Stomach smooth muscle (tissue), 2 donors: ENCODE measurements at regions not wholly inside any gene's neighbourhood (a gene's known extent, or its start where the extent isn't known, plus 50 kb on each side); places are given as distances from the start of the nearest gene placed in this dataset.
A peak's percentile ranks its signal among the peaks of the same experiment; 100 is the strongest.

Experiments used
- H3K27ac ChIP-seq: one replicate; pipeline ENCODE4 v1.7.0; 2013; ENCODE audit warnings: mild to moderate bottlenecking, low read length, inconsistent platforms
- H3K27me3 ChIP-seq, 2 donors: one replicate each; pipeline ENCODE4 v1.7.0; 2013; ENCODE audit warnings: low read length in 2 of 2; ENCODE audit not compliant: insufficient read depth in 2 of 2, control insufficient read depth in 1 of 2
- H3K36me3 ChIP-seq, 2 donors: one replicate each; pipeline ENCODE4 v1.7.0; 2013; ENCODE audit warnings: low read length in 2 of 2; ENCODE audit not compliant: control insufficient read depth in 2 of 2, insufficient read depth in 2 of 2
- H3K4me1 ChIP-seq: one replicate; pipeline ENCODE4 v1.7.0; 2013; ENCODE audit warnings: low read length; ENCODE audit not compliant: control insufficient read depth, insufficient read depth
- H3K4me3 ChIP-seq, 2 donors: one replicate each; pipeline ENCODE4 v1.7.0; 2013; ENCODE audit warnings: low read length in 2 of 2
- H3K9ac ChIP-seq, 2 donors: one replicate each; pipeline ENCODE4 v1.7.0; 2013; ENCODE audit warnings: low read length in 2 of 2, mild to moderate bottlenecking in 1 of 2
- H3K9me3 ChIP-seq, 2 donors: one replicate each; pipeline ENCODE4 v1.7.0; 2013; ENCODE audit warnings: low read length in 2 of 2; ENCODE audit not compliant: control insufficient read depth in 2 of 2
- donor health status: healthy.
- donor health status: Pancreatic carcinoma.

- no peaks in the 10 kb centered on the region for H3K27me3 ChIP-seq
- H3K4me1 ChIP-seq = peaks cover 27% of the 10 kb centered on the region
- peak overlapping the region; percentile 91 for H3K27ac ChIP-seq
- no peaks in the 10 kb centered on the region for H3K36me3 ChIP-seq
- H3K4me3 ChIP-seq = no peak overlapping the region
- no peaks in the 10 kb centered on the region for H3K9me3 ChIP-seq
- H3K9ac ChIP-seq = peak overlapping the region in 1 of 2 donors; percentile 0
These were observed 130.5 kb upstream of the MCTP2 start for GRCh38 chr15:94100863-94101262.

GRCh38 chr15:94099574-94099960, 131.8 kb upstream of the MCTP2 start:
- Histone ChIP-seq H3K4me3 (peak overlapping the region; percentile 68 to 70), H3K9me3 (no peaks in the 10 kb centered on the region), H3K27me3 (no peaks in the 10 kb centered on the region), H3K9ac (peak overlapping the region; percentile 7 to 67), H3K4me1 (peaks cover 22% of the 10 kb centered on the region), H3K36me3 (no peaks in the 10 kb centered on the region), H3K27ac (peak overlapping the region; percentile 91)

GRCh38 chr15:94098921-94099573, 132.3 kb upstream of the MCTP2 start:
- H3K4me1 ChIP-seq = peaks cover 22% of the 10 kb centered on the region
- no peaks in the 10 kb centered on the region for H3K36me3 ChIP-seq
- peak overlapping the region; percentile 91 for H3K27ac ChIP-seq
- peak overlapping the region; percentile 68 to 70 for H3K4me3 ChIP-seq
- H3K9ac ChIP-seq = peak overlapping the region; percentile 7 to 67
- H3K9me3 ChIP-seq = no peaks in the 10 kb centered on the region
- H3K27me3 ChIP-seq = no peaks in the 10 kb centered on the region

GRCh38 chr15:94097552-94097951, 133.8 kb upstream of the MCTP2 start:
- Histone ChIP-seq H3K36me3 (no peaks in the 10 kb centered on the region), H3K4me1 (peaks cover 22% of the 10 kb centered on the region), H3K9ac (peak overlapping the region in 1 of 2 donors; percentile 43), H3K27ac (peak overlapping the region; percentile 91), H3K9me3 (no peaks in the 10 kb centered on the region), H3K27me3 (no peaks in the 10 kb centered on the region), H3K4me3 (peak overlapping the region; percentile 10 to 51)

- Histone ChIP-seq H3K27me3 (no peaks in the 10 kb centered on the region), H3K4me3 (no peak overlapping the region), H3K9me3 (no peaks in the 10 kb centered on the region), H3K27ac (no peak overlapping the region), H3K36me3 (no peaks in the 10 kb centered on the region), H3K4me1 (peaks cover 8% of the 10 kb centered on the region), H3K9ac (no peak overlapping the region)
These were observed 137.1 kb upstream of the MCTP2 start for GRCh38 chr15:94094310-94094709.

- H3K36me3 ChIP-seq = no peaks in the 10 kb centered on the region
- peaks cover 37% of the 10 kb centered on the region for H3K4me1 ChIP-seq
- no peaks in the 10 kb centered on the region for H3K27me3 ChIP-seq
- peak overlapping the region; percentile 31 for H3K27ac ChIP-seq
- H3K9me3 ChIP-seq = no peaks in the 10 kb centered on the region
- no peak overlapping the region for H3K9ac ChIP-seq
- no peak overlapping the region for H3K4me3 ChIP-seq
These were observed 145.0 kb upstream of the MCTP2 start for GRCh38 chr15:94086341-94086740.

GRCh38 chr15:94083467-94084052, 147.8 kb upstream of the MCTP2 start:
- Histone ChIP-seq H3K9ac (no peak overlapping the region), H3K9me3 (no peaks in the 10 kb centered on the region), H3K36me3 (no peaks in the 10 kb centered on the region), H3K4me3 (peak overlapping the region in 1 of 2 donors; percentile 15), H3K27ac (peak overlapping the region; percentile 26), H3K4me1 (peaks cover 39% of the 10 kb centered on the region), H3K27me3 (no peaks in the 10 kb centered on the region)

GRCh38 chr15:94081829-94082228, 149.5 kb upstream of the MCTP2 start:
- Histone ChIP-seq H3K4me1 (peaks cover 42% of the 10 kb centered on the region), H3K9ac (no peak overlapping the region), H3K36me3 (no peaks in the 10 kb centered on the region), H3K4me3 (peak overlapping the region; percentile 35 to 44), H3K27me3 (no peaks in the 10 kb centered on the region), H3K9me3 (no peaks in the 10 kb centered on the region), H3K27ac (peak overlapping the region; percentile 26)

- Histone ChIP-seq H3K27me3 (no peaks in the 10 kb centered on the region), H3K9me3 (no peaks in the 10 kb centered on the region), H3K4me3 (no peak overlapping the region), H3K9ac (no peak overlapping the region), H3K36me3 (no peaks in the 10 kb centered on the region), H3K27ac (no peak overlapping the region), H3K4me1 (peaks cover 39% of the 10 kb centered on the region)
These were observed 150.3 kb upstream of the MCTP2 start for GRCh38 chr15:94080989-94081605.

- Histone ChIP-seq H3K9ac (no peak overlapping the region), H3K4me1 (peaks cover 43% of the 10 kb centered on the region)
These were observed 150.9 kb upstream of the MCTP2 start for GRCh38 chr15:94080416-94080815.

GRCh38 chr15:94079968-94080367, 151.4 kb upstream of the MCTP2 start:
- no peak overlapping the region for H3K27ac ChIP-seq
- H3K4me1 ChIP-seq = peaks cover 43% of the 10 kb centered on the region

More at GRCh38 chr15:94080416-94080815, 150.9 kb upstream of the MCTP2 start:
- Histone ChIP-seq H3K27ac (no peak overlapping the region), H3K9me3 (no peaks in the 10 kb centered on the region), H3K36me3 (no peaks in the 10 kb centered on the region), H3K27me3 (no peaks in the 10 kb centered on the region), H3K4me3 (no peak overlapping the region)

More at GRCh38 chr15:94079968-94080367, 151.4 kb upstream of the MCTP2 start:
- Histone ChIP-seq H3K4me3 (no peak overlapping the region), H3K9me3 (no peaks in the 10 kb centered on the region), H3K36me3 (no peaks in the 10 kb centered on the region), H3K27me3 (no peaks in the 10 kb centered on the region), H3K9ac (no peak overlapping the region)
